GM12878 (cell line): ENCODE measurements at regions not wholly inside any gene's neighbourhood (a gene's known extent, or its start where the extent isn't known, plus 50 kb on each side); places are given as distances from the start of the nearest gene placed in this dataset.

Experiments used
- ATAC-seq: fragments of 200-7000 bp; cut with Tn5 transposase; 3 replicates; pipeline ENCODE4 v1.9.1; 2020; ENCODE audit warnings: mild to moderate bottlenecking, moderate library complexity
- BruUV-seq: library from RNA; stranded (reverse); fragments of 400-500 nt; replicated peaks from 2 replicates; lab custom pipeline; 2021; lab: Mats Ljungman, UMichigan
- CTCF ChIA-PET: fragments of 300-600 bp; sonication (Branson Sonifier 250); formaldehyde crosslinking; extraction: SDS; loops from one replicate; lab custom pipeline; 2021; ENCODE audit warnings: inconsistent platforms; lab: Yijun Ruan, JAX
- POLR2A ChIA-PET: fragments of 350-600 bp; formaldehyde crosslinking; extraction: SDS; loops from one replicate; lab custom pipeline; 2021; ENCODE audit warnings: inconsistent platforms; lab: Charles Lee
- RAD21 ChIA-PET: fragments of 300-600 bp; sonication (Branson Sonifier 250); formaldehyde crosslinking; loops from one replicate; lab custom pipeline; 2023; ENCODE audit warnings: antibody characterized with exemption; ENCODE audit not compliant: unreplicated experiment; lab: Charles Lee
- SMC1A ChIA-PET: fragments of 300-600 bp; sonication (Branson Sonifier 250); formaldehyde crosslinking; loops from one replicate; lab custom pipeline; 2023; ENCODE audit not compliant: unreplicated experiment, uncharacterized antibody; lab: Charles Lee
- DNase-seq: peaks from one replicate; pipeline ENCODE4 v3.0.0-alpha.2; 2011; ENCODE audit warnings: low read depth, low spot score
- FAIRE-seq: peaks from 3 replicates; lab custom pipeline; 2011; peaks lifted over from hg19 to GRCh38; lab: Jason Lieb, UNC
- H2AFZ ChIP-seq: 2 replicates; pipeline ENCODE4 v1.6.0; 2011; ENCODE audit warnings: low read depth, low read length, control low read depth; ENCODE audit not compliant: control insufficient read depth
- H3K27ac ChIP-seq: 2 replicates; pipeline ENCODE4 v1.5.1; 2011; ENCODE audit warnings: control low read depth; ENCODE audit not compliant: control insufficient read depth, insufficient read depth
- H3K27me3 ChIP-seq, 2 experiments: replicated peaks in 1 of 2; 2 replicates each; pipeline versions ENCODE4 v1.6.0 to v1.6.1; 2011; ENCODE audit warnings: low read length in 1 of 2; ENCODE audit not compliant: control insufficient read depth in 2 of 2, insufficient read depth in 2 of 2
- H3K36me3 ChIP-seq, 2 experiments: 2 replicates each; pipeline ENCODE4 v1.5.1; 2011; ENCODE audit warnings: low read length in 1 of 2; ENCODE audit not compliant: control insufficient read depth in 2 of 2, insufficient read depth in 2 of 2
- H3K4me1 ChIP-seq: 2 replicates; pipeline ENCODE4 v1.6.1; 2011; ENCODE audit warnings: mild to moderate bottlenecking, low read length, moderate library complexity, mixed read lengths; ENCODE audit not compliant: control insufficient read depth, insufficient read depth
- H3K4me2 ChIP-seq: 2 replicates; pipeline ENCODE4 v1.6.0; 2011; ENCODE audit warnings: control low read depth; ENCODE audit not compliant: control insufficient read depth, insufficient read depth
- H3K4me3 ChIP-seq: fragments of 200-600 bp; sonication (generic); 2 replicates; pipeline ENCODE4 v1.5.1; 2016
- H3K79me2 ChIP-seq: 2 replicates; pipeline ENCODE4 v1.6.0; 2011; ENCODE audit warnings: low read length; ENCODE audit not compliant: control insufficient read depth, insufficient read depth
- H3K9ac ChIP-seq: 2 replicates; pipeline ENCODE4 v1.8.0; 2011; ENCODE audit warnings: low read length, control low read depth, mixed read lengths; ENCODE audit not compliant: control insufficient read depth, insufficient read depth
- H3K9me3 ChIP-seq: replicated peaks from 3 replicates; pipeline ENCODE4 v1.5.1; 2011; ENCODE audit warnings: mild to moderate bottlenecking, low read length; ENCODE audit not compliant: control insufficient read depth, insufficient read depth
- H4K20me1 ChIP-seq: 2 replicates; pipeline ENCODE4 v1.6.0; 2011; ENCODE audit not compliant: control insufficient read depth, insufficient read depth
- BHLHE40 ChIP-seq, 2 experiments: fragments of 450-650 bp in 1 of 2; IDR thresholded peaks; 2 replicates each; pipeline ENCODE4 v1.6.1; 2011 to 2017; ENCODE audit warnings: low read depth in 2 of 2, borderline replicate concordance in 1 of 2, improper control_type of control experiment in 1 of 2, low read length in 1 of 2, mild to moderate bottlenecking in 1 of 2
- ESRRA ChIP-seq: IDR thresholded peaks from 2 replicates; pipeline ENCODE4 v1.6.1; 2012; ENCODE audit warnings: mild to moderate bottlenecking, low read length, improper control_type of control experiment
- GABPA ChIP-seq: IDR thresholded peaks from 2 replicates; pipeline ENCODE4 v1.6.1; 2014; ENCODE audit warnings: antibody characterized with exemption, low read depth, mild to moderate bottlenecking, inconsistent platforms
- KAT2A ChIP-seq: conservative IDR thresholded peaks from 2 replicates; pipeline ENCODE4 v1.6.1; 2011; ENCODE audit warnings: low read depth, low read length; ENCODE audit not compliant: control insufficient read depth
- POU2F2 ChIP-seq: IDR thresholded peaks from 3 replicates; pipeline ENCODE4 v1.6.1; 2011; ENCODE audit warnings: low read depth, mild to moderate bottlenecking, low read length, borderline replicate concordance
- RAD21 ChIP-seq: IDR thresholded peaks from 2 replicates; pipeline ENCODE4 v1.6.1; 2011; ENCODE audit warnings: mild to moderate bottlenecking, low read depth, low read length, moderate library complexity; ENCODE audit not compliant: insufficient read depth
- SP1 ChIP-seq: IDR thresholded peaks from one replicate; pipeline ENCODE4 v1.6.1; 2011; ENCODE audit warnings: low read depth, low read length
- WGBS: methylation state at CpG from one replicate; pipeline ENCODE4 v1.1.6; 2016; ENCODE audit warnings: low lambda C conversion rate; ENCODE audit not compliant: insufficient replicate concordance, insufficient coverage; ENCODE audit errors: missing lambda C conversion rate; 5-methylcytosine and 5-hydroxymethylcytosine counted together
- in situ Hi-C: fragments of 300-500 bp; cut with MboI; formaldehyde crosslinking; loops from 9 replicates; pipeline ENCODE4 v1.14.3; 2018; ENCODE audit warnings: mixed read lengths
- intact Hi-C: fragments of 100-400 bp; cut with micrococcal nuclease; formaldehyde crosslinking; loops from one replicate; pipeline ENCODE4 v1.14.2; 2022; ENCODE audit not compliant: unreplicated experiment
- TF ChIP-seq, protein P1 (sequence below): fragments of 450-650 bp; IDR thresholded peaks from 2 replicates; pipeline ENCODE4 v1.6.1; 2017; ENCODE audit warnings: antibody characterized with exemption, mild to moderate bottlenecking, moderate library complexity
- TF ChIP-seq, protein P2 (sequence below): IDR thresholded peaks from 2 replicates; pipeline ENCODE4 v1.6.1; 2012; ENCODE audit warnings: low read depth, low read length, improper control_type of control experiment

DNA sequence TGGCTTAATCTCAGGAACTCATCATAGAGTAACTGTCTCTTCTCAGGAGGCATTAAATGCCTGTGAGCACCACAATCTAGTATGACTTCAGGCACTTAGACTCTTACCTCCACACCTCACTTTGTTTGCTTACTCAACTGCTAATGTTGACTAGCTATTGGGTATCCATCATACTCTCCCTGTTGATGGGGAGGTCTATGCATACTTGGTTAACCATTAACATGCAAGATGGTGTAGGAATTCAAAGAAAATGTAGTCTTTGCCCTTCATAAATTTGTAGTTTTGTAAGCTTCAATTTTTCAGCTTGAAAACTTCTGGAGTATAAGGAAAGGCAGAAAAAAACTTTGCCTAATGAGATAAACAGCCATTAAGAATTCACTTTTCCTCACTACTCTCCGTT, 501.0 kb upstream of the MARCKS start:
- H3K9ac ChIP-seq: no peak overlapping the region
- H3K36me3 ChIP-seq: no peaks in the 10 kb centered on the region
- POLR2A ChIA-PET: no interaction called here
- WGBS: 10% methylated on average over 1 of the region's 1 CpG
- ATAC-seq: no peak
- H3K27ac ChIP-seq: no peak overlapping the region
- no peaks in the 10 kb centered on the region for H3K4me1 ChIP-seq
- no peak for TF ChIP-seq POU2F2
- no peak for TF ChIP-seq BHLHE40 (IDR thresholded peaks at IDR 0.05; ENCODE audit: borderline replicate concordance in 1 of 2, low read depth in 2 of 2, low read length in 1 of 2)
- TF ChIP-seq KAT2A: no peak
- H3K27me3 ChIP-seq: no peaks in the 10 kb centered on the region
- SMC1A ChIA-PET: interaction anchor here (0.8 kb wide), 1 partner anchor 275 kb away, joined by 3 read pairs; no protein-coding TSS in a partner anchor
- intact Hi-C loops (loop anchor here (5.0 kb wide), 1 partner anchor 501 kb away; the partner anchor contains the start of gene MARCKS), in situ Hi-C loops (no loop called here)
- no peaks in the 10 kb centered on the region for H4K20me1 ChIP-seq
- CTCF ChIA-PET: interaction anchor here (1.1 kb wide), 1 partner anchor 27 kb away, joined by 3 read pairs; no protein-coding TSS in a partner anchor
- no peak for FAIRE-seq
- DNase-seq: no peak
- H3K79me2 ChIP-seq: no peaks in the 10 kb centered on the region
- BruUV-seq: no TSS peak
- H3K4me2 ChIP-seq: no peak overlapping the region
- RAD21 ChIA-PET: no interaction called here
- no peak overlapping the region for H2AFZ ChIP-seq
- no peaks in the 10 kb centered on the region for H3K9me3 ChIP-seq
- no peak overlapping the region for H3K4me3 ChIP-seq

DNA sequence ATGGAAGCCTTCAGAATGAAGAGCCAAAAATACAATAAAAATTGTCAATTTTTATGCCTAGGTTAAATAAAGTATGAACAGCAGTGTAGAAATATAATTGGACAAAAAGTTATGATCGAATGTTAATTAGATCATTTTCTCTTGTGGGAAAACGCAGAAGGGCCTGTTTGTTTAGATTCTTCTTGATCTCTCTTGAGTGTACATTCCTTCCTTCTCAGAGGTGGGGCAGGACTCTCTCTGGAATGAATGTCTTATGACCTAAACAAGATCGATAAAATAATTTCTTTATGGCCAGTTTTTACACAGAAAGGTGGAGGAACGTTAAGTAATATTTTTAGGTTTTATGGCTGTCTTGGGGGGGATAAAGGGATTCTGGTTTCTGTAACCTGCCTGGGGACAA, 500.1 kb upstream of the MARCKS start:
- Histone ChIP-seq H3K27me3 (no peaks in the 10 kb centered on the region), H3K27ac (no peak overlapping the region), H3K4me1 (no peaks in the 10 kb centered on the region), H3K9ac (no peak overlapping the region), H2AFZ (no peak overlapping the region), H3K4me3 (no peak overlapping the region), H3K36me3 (no peaks in the 10 kb centered on the region), H4K20me1 (no peaks in the 10 kb centered on the region), H3K4me2 (no peak overlapping the region), H3K9me3 (no peaks in the 10 kb centered on the region), H3K79me2 (no peaks in the 10 kb centered on the region)
- FAIRE-seq (no peak), DNase-seq (no peak), ATAC-seq (no peak)
- POLR2A ChIA-PET: no interaction called here
- SMC1A ChIA-PET: no interaction called here
- intact Hi-C loops: loop anchor here (5.0 kb wide), 1 partner anchor 500 kb away; the partner anchor contains the start of gene MARCKS
- in situ Hi-C loops: no loop called here
- CTCF ChIA-PET: interaction anchor here (1.1 kb wide), 1 partner anchor 28 kb away, joined by 3 read pairs; no protein-coding TSS in a partner anchor
- WGBS: 84% methylated on average over 4 of the region's 4 CpGs
- TF ChIP-seq GABPA: no peak
- no peak for TF ChIP-seq RAD21
- TF ChIP-seq, protein P1, sequence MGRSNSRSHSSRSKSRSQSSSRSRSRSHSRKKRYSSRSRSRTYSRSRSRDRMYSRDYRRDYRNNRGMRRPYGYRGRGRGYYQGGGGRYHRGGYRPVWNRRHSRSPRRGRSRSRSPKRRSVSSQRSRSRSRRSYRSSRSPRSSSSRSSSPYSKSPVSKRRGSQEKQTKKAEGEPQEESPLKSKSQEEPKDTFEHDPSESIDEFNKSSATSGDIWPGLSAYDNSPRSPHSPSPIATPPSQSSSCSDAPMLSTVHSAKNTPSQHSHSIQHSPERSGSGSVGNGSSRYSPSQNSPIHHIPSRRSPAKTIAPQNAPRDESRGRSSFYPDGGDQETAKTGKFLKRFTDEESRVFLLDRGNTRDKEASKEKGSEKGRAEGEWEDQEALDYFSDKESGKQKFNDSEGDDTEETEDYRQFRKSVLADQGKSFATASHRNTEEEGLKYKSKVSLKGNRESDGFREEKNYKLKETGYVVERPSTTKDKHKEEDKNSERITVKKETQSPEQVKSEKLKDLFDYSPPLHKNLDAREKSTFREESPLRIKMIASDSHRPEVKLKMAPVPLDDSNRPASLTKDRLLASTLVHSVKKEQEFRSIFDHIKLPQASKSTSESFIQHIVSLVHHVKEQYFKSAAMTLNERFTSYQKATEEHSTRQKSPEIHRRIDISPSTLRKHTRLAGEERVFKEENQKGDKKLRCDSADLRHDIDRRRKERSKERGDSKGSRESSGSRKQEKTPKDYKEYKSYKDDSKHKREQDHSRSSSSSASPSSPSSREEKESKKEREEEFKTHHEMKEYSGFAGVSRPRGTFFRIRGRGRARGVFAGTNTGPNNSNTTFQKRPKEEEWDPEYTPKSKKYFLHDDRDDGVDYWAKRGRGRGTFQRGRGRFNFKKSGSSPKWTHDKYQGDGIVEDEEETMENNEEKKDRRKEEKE: no peak
- TF ChIP-seq, protein P2, sequence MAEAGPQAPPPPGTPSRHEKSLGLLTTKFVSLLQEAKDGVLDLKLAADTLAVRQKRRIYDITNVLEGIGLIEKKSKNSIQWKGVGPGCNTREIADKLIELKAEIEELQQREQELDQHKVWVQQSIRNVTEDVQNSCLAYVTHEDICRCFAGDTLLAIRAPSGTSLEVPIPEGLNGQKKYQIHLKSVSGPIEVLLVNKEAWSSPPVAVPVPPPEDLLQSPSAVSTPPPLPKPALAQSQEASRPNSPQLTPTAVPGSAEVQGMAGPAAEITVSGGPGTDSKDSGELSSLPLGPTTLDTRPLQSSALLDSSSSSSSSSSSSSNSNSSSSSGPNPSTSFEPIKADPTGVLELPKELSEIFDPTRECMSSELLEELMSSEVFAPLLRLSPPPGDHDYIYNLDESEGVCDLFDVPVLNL: no peak
- no peak for TF ChIP-seq ESRRA
- TF ChIP-seq SP1: no peak
- RAD21 ChIA-PET: no interaction called here
- no TSS peak for BruUV-seq
